Type B pancreatic cell (in vitro differentiated cells): ENCODE measurements at regions not wholly inside any gene's neighbourhood (a gene's known extent, or its start where the extent isn't known, plus 50 kb on each side); places are given as distances from the start of the nearest gene placed in this dataset.
"Not testable (repeated sequence)": the region's sequence is repeated elsewhere in the genome, so short reads cannot be mapped to it uniquely, and the experiment has no call there.

Source experiments
- DNase-seq: peaks from one replicate; pipeline ENCODE4 v3.0.0; 2021; ENCODE audit warnings: mixed read lengths; ENCODE audit not compliant: unreplicated experiment; ENCODE audit errors: extremely low spot score
- H3K27ac Mint-ChIP-seq: 2 replicates; pipeline ENCODE4 v1.8.0; 2021; ENCODE audit warnings: mild to moderate bottlenecking, mixed read lengths
- H3K27me3 Mint-ChIP-seq: 2 replicates; pipeline ENCODE4 v1.8.0; 2021; ENCODE audit warnings: mixed read lengths
- H3K36me3 Mint-ChIP-seq: 2 replicates; pipeline ENCODE4 v1.8.0; 2021; ENCODE audit warnings: mixed read lengths
- H3K4me1 Mint-ChIP-seq: one replicate; pipeline ENCODE4 v1.8.0; 2021; ENCODE audit warnings: mixed read lengths; ENCODE audit not compliant: unreplicated experiment
- H3K4me3 Mint-ChIP-seq: 2 replicates; pipeline ENCODE4 v1.8.0; 2021; ENCODE audit warnings: mild to moderate bottlenecking, mixed read lengths
- H3K9me3 Mint-ChIP-seq: 2 replicates; pipeline ENCODE4 v1.8.0; 2021; ENCODE audit warnings: mixed read lengths
- CTCF ChIP-seq: fragments of 200-600 bp; sonication (generic); conservative IDR thresholded peaks from 2 replicates; pipeline ENCODE4 v1.5.0; 2021; ENCODE audit warnings: antibody characterized with exemption, mild to moderate bottlenecking

GRCh38 chr19:37303591-37304171 lies 67.2 kb upstream of the ZNF527 start:
- Mint-ChIP-seq H3K27me3 (no peaks in the 10 kb centered on the region), H3K4me3 (peak overlapping the region; percentile 88), H3K27ac (peak overlapping the region; percentile 83), H3K36me3 (no peaks in the 10 kb centered on the region), H3K9me3 (no peaks in the 10 kb centered on the region), H3K4me1 (no peaks in the 10 kb centered on the region)
- no peak for DNase-seq
- TF ChIP-seq CTCF = no peak

DNA sequence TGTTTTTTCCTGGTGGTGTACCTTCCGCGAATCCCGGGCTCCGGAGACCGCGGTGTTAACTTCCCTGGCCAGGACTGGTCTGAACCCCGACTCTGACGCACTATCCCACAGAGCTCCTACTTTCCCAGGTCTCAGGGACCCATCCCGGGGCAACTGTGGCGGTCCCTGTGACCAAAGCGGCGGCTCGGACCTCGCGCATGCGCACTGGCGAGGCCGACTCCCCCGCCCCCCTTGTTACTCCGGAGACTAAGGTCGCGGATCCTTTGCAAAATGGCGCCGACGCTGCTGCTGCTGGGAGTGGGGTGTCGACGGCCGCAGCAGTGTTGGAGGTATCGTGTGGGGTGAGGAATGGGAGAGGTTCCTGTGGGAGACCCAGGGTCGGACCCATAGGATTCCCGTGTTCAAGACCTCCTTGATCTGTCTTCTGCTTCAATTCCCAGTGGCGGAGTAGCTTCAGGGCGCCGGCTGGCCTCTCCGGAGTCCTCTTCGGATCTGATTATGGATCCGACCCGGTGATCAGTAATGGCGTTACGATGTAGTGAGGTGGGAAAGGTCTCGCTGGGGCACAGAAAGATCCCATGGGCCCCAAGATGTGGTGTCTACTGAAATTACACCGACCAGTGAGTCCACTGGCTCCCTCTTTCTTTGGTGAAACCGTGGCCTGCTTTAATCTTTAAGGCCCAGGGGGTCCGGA lies 66.6 kb upstream of the ZNF527 start:
- peak overlapping the region; percentile 88 for H3K4me3 Mint-ChIP-seq
- no peak for TF ChIP-seq CTCF
- no peaks in the 10 kb centered on the region for H3K4me1 Mint-ChIP-seq
- no peaks in the 10 kb centered on the region for H3K36me3 Mint-ChIP-seq
- no peaks in the 10 kb centered on the region for H3K27me3 Mint-ChIP-seq
- DNase-seq = no peak
- no peaks in the 10 kb centered on the region for H3K9me3 Mint-ChIP-seq
- H3K27ac Mint-ChIP-seq = peak overlapping the region; percentile 83

- no peaks in the 10 kb centered on the region for H3K4me1 Mint-ChIP-seq
- DNase-seq = no peak
- no peaks in the 10 kb centered on the region for H3K9me3 Mint-ChIP-seq
- no peaks in the 10 kb centered on the region for H3K36me3 Mint-ChIP-seq
- no peak overlapping the region for H3K27ac Mint-ChIP-seq
- no peak for TF ChIP-seq CTCF
- no peaks in the 10 kb centered on the region for H3K27me3 Mint-ChIP-seq
- H3K4me3 Mint-ChIP-seq = no peak overlapping the region
Measured at GRCh38 chr19:37304884-37305255, 66.0 kb upstream of the ZNF527 start.

- Mint-ChIP-seq H3K27ac (no peak overlapping the region), H3K4me1 (no peaks in the 10 kb centered on the region), H3K36me3 (no peaks in the 10 kb centered on the region), H3K9me3 (no peaks in the 10 kb centered on the region), H3K4me3 (no peak overlapping the region), H3K27me3 (no peaks in the 10 kb centered on the region)
- no peak for TF ChIP-seq CTCF
- no peak for DNase-seq
Measured at GRCh38 chr19:37306383-37306963, 64.4 kb upstream of the ZNF527 start.

GRCh38 chr19:37309834-37310575 lies 60.9 kb upstream of the ZNF527 start:
- Mint-ChIP-seq H3K27me3 (no peaks in the 10 kb centered on the region), H3K27ac (no peak overlapping the region), H3K4me3 (no peak overlapping the region), H3K36me3 (no peaks in the 10 kb centered on the region), H3K9me3 (no peaks in the 10 kb centered on the region), H3K4me1 (peaks cover 12% of the 10 kb centered on the region)
- no peak for DNase-seq
- peak; percentile 54 for TF ChIP-seq CTCF

- Mint-ChIP-seq H3K27ac (peak overlapping the region; percentile 72), H3K4me1 (peaks cover 12% of the 10 kb centered on the region), H3K4me3 (peak overlapping the region; percentile 87)
- H3K9me3 Mint-ChIP-seq, DNase-seq, H3K27me3 Mint-ChIP-seq, H3K36me3 Mint-ChIP-seq: not testable (repeated sequence)
Measured at GRCh38 chr19:37312531-37313334, 58.2 kb upstream of the ZNF527 start.
